ENCODE measurements at regions not wholly inside any gene's neighbourhood (a gene's known extent, or its start where the extent isn't known, plus 50 kb on each side); places are given as distances from the start of the nearest gene placed in this dataset.
"Not testable (repeated sequence)": the region's sequence is repeated elsewhere in the genome, so short reads cannot be mapped to it uniquely, and the experiment has no call there.

GRCh38 chr6:137390334-137390733 is 103.9 kb downstream of the OLIG3 start:
- H3K4me1 ChIP-seq: peaks cover 0 to 39% (median 0%) of the 10 kb centered on the region in 9 donors
- no peak overlapping the region for H3K4me3 ChIP-seq
- no peaks in the 10 kb centered on the region for H3K36me3 ChIP-seq
- 69 to 72% methylated on average over 4 of the region's 4 CpGs for WGBS, 2 donors
- no peaks in the 10 kb centered on the region for H3K9me3 ChIP-seq
- intact Hi-C loops (cut with DNase I): no loop called here
- no peak for ATAC-seq
- no peak for DNase-seq
- H3K27me3 ChIP-seq: peaks cover 0 to 17% (median 0%) of the 10 kb centered on the region in 7 donors
- H3K27ac ChIP-seq: peak overlapping the region in 1 of 10 donors; percentile 75
- TF ChIP-seq CTCF (IDR thresholded peaks at IDR 0.05): no peak

- TF ChIP-seq CTCF (IDR thresholded peaks at IDR 0.05): no peak
- 40 to 44% methylated on average over 6 of the region's 6 CpGs for WGBS, 2 donors
- intact Hi-C loops (cut with DNase I): no loop called here
- H3K4me1 ChIP-seq: peaks cover 0 to 39% (median 0%) of the 10 kb centered on the region in 9 donors
- ATAC-seq: peak in 1 of 8 donors; percentile 42
- no peaks in the 10 kb centered on the region for H3K36me3 ChIP-seq
- no peak overlapping the region for H3K4me3 ChIP-seq
- DNase-seq: no peak
- H3K27ac ChIP-seq: peak overlapping the region in 1 of 10 donors; percentile 75
- H3K27me3 ChIP-seq: peaks cover 0 to 17% (median 0%) of the 10 kb centered on the region in 7 donors
- no peaks in the 10 kb centered on the region for H3K9me3 ChIP-seq
These were observed 105.0 kb downstream of the OLIG3 start for GRCh38 chr6:137389150-137389704.

- Histone ChIP-seq H3K36me3 (no peaks in the 10 kb centered on the region), H3K4me1 (peaks cover 0 to 39% (median 0%) of the 10 kb centered on the region in 9 donors), H3K27ac (no peak overlapping the region), H3K27me3 (peaks cover 0 to 10% (median 0%) of the 10 kb centered on the region in 7 donors), H3K9me3 (no peaks in the 10 kb centered on the region), H3K4me3 (no peak overlapping the region)
- WGBS, 2 donors: 81 to 83% methylated on average over 10 of the region's 10 CpGs
- intact Hi-C loops (cut with DNase I): no loop called here
- ATAC-seq (no peak), DNase-seq (no peak)
- no peak for TF ChIP-seq CTCF (IDR thresholded peaks at IDR 0.05)
These were observed 107.0 kb downstream of the OLIG3 start for GRCh38 chr6:137387096-137387764.

GRCh38 chr6:137383287-137383686 is 110.9 kb downstream of the OLIG3 start:
- H3K36me3 ChIP-seq; intact Hi-C loops (cut with DNase I); H3K4me3 ChIP-seq; ATAC-seq; H3K27ac ChIP-seq; H3K27me3 ChIP-seq; DNase-seq: not testable (repeated sequence)
- Histone ChIP-seq H3K9me3 (peaks cover 0 to 32% (median 9%) of the 10 kb centered on the region in 11 donors), H3K4me1 (peaks cover 0 to 13% (median 0%) of the 10 kb centered on the region in 9 donors)
- 96% methylated on average over 6 of the region's 6 CpGs for WGBS, 2 donors

- Histone ChIP-seq H3K36me3 (no peaks in the 10 kb centered on the region), H3K4me1 (no peaks in the 10 kb centered on the region), H3K9me3 (peaks cover 0 to 33% (median 9%) of the 10 kb centered on the region in 11 donors), H3K4me3 (no peak overlapping the region), H3K27ac (no peak overlapping the region), H3K27me3 (no peaks in the 10 kb centered on the region)
- no peak for ATAC-seq
- no peak for DNase-seq
- intact Hi-C loops (cut with DNase I): no loop called here
- no peak for TF ChIP-seq CTCF (IDR thresholded peaks at IDR 0.05)
- 99% methylated on average over 2 of the region's 2 CpGs for WGBS, 2 donors
These were observed 116.2 kb downstream of the OLIG3 start for GRCh38 chr6:137378090-137378369.
